Stimulated activated CD4-positive, alpha-beta T cell treated with anti-CD3 and anti-CD28 coated beads, Interleukin-12 subunit alpha, Interleukin-12 subunit beta, amount 100 ng/mL, for 24 hours (primary cell): ENCODE measurements at regions not wholly inside any gene's neighbourhood (a gene's known extent, or its start where the extent isn't known, plus 50 kb on each side); places are given as distances from the start of the nearest gene placed in this dataset.
"Not testable (repeated sequence)": the region's sequence is repeated elsewhere in the genome, so short reads cannot be mapped to it uniquely, and the experiment has no call there.

Experiments
- DNase-seq, 2 experiments: peaks; one replicate each; pipeline ENCODE4 v3.0.0-alpha.2; 2020; ENCODE audit warnings: low read depth in 2 of 2

DNA sequence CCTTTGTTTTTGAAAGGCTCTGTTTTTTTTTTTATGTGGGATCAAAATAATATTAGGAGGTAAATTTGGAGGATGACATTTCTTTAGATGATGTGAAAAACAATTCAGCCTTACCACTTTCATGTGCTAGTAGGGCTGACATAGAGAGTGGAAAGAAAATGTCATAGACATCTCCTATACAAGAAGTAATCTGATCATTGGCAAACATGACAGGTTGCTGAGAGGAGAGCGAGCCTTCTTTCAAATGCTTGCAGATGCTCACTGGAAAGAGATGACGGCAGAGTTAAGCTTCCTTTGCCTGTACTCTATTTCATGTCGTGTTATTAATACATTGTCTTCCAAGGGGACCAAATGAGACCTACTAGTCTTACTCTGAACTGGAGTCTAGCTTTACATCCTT, 160.1 kb upstream of the DAP start:
- DNase-seq: no peak

DNA sequence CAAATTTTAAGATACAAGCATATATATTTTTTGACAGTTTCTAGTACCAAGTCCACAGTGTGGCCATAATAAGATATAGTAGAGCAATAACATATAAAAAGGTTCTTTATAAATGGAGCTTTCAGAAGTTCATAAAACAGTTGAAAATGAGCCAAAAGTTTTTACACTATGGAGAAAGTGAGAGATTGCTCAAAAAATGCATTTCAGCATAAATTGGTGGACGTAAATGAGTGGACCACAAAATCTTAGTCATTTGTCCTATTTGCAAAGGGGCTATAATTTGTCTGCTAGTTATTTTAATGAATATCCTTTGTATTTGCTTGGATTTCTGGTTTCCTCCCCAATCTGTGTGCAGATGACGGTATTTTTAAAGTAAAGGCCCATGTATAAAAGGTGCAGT, 159.4 kb upstream of the DAP start:
- no peak for DNase-seq

DNA sequence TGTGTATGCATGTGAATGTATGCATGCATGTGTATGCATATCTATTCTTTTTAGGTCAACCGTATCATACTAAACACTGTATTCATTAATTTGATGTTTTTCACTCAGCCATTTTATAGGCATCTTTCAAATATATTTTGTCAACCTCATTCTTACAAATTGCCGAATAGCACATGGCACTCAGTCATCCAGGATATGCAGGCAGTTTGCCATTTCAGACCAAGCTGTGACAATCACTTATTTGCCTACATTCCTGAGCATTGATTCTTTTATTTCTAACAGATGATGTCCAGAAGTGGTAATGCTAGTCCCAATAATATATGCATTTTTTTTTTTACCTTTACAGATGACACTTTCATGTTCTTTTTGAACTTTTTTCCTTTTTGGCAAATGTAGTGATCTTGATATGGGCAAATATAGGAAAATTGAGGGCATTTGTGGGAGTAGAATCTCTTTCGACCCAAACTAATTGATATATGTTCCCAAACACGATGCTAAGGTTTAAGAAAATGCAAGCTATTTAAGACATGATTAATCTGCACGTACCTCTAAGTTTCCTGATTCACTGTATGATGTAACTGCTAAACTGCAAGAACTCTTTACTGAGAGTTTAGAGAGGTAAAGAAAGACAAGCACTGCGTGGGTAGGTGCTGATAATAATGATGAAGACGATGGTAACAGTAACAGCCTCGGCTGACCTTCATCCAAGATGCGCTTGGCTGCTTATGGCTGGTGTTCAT, 153.9 kb upstream of the DAP start:
- DNase-seq: no peak

- no peak for DNase-seq
Measured at GRCh38 chr5:10913841-10914240, 152.8 kb upstream of the DAP start.

DNA sequence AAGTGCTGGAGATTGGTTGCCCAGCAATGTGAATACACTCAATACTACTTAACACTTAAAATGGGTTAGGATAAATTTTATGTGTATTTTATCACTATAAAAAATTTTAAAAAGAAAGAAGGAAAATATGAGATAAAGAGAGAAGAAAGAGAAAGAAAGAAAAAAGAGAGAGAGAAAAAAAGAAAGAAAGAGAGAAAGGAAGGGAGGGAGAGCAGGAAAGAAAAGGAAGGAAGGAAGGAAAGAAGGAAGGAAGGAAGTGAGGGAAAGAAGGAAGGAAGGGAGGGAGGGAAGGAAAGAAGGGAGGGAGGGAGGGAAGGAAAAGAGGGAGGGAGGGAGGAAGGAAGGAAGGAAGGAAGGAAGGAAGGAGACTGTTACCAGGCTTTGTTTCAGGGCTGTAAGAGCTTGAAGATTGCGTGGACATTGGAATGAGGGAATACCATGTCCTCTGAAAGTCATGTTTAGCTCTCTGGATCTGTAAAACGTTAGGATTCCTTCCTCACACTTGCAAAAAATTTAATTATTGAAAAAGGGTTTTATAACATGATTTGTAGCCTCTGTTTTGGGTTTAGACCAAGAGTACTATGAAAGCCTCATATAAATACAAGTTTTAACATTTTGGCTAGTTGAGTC, 152.3 kb upstream of the DAP start:
- DNase-seq: no peak

GRCh38 chr5:10912435-10912834, 151.4 kb upstream of the DAP start:
- DNase-seq: no peak

- no peak for DNase-seq
Measured at GRCh38 chr5:10910261-10910660, 149.2 kb upstream of the DAP start.

DNA sequence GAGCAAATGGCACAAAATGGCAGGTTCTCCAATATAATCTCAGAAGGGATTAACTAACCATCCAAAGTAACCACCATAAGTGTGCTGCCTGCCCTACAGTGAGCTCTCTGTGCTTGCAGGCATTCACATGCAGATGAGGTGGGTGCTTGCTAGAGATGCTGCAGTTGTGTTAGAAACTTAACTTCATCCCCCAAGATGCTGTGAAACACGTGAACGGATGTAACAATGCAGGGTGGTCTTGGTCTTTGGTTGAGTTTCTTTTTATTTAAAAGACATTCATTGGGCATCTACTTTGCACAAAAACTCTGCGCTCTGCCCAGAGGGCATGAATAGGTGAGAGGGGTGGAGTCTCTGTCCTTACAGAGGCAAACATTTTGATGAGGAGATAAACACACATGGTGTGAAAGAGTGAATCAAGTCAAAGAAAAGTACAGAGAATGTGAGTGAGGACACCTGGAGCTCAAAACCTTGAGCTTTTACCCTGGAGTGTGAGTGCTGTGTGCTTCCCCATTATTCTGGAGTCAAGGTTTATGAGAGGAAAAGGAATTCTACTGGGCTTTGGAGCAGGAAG, 143.9 kb upstream of the DAP start:
- no peak for DNase-seq

- no peak for DNase-seq
Measured at GRCh38 chr5:10903786-10904560, 142.9 kb upstream of the DAP start.

DNA sequence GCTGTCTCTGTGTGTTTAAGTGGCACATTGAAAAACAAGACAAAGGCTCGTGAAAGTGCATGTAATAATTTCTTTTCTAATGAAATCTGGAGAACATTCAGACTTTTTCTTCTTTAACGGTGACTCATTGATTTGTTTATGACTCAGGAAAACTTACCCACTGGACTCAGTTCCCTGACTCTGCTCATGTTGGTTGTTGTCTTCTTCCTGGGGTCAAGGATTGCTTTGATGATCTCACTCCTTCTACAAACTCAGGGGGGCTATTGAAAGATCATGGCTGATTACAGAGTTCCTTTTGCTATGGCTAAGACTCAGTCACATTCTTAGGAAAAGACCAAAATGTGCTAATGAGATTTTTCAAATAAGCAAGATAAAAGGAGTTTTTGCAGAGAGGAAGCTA, 141.1 kb upstream of the DAP start:
- no peak for DNase-seq

DNA sequence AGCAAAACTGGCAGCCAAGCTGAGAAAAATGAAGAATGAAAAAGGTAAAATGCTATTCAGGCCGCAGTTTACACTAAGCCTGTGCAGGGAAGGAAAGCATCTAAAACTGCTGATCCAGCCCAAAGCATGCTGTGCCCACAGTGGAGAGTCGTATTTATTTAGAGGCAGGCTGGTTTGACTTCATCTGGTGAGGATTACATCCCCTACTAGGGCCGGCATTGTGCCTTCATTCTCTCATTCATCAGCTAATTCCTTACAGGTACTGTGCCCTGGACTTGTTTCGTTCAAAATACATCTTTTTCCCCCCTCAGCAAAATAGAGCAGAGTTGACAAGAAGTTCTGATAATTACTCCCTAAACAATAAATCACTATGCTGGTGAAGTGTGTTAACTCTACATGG, 137.5 kb upstream of the DAP start:
- DNase-seq: no peak

DNA sequence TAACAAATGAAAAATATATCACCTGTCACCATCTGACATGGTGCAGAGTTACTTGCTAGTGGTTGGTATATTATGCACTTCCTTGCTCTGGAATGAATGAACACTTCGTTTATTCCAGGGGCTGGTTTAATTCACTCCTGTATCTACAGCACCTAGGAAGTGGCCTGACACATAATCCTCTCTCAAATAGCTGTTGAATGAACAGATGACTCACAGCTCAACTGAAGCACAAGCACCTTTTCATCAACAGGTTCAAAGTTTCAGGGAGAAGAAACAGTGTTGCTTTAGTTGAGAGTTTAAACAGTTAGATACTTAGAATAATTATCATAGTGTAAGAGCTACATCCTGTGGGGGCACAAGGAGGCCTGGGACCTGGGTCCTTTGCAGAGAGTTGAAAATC, 135.0 kb upstream of the DAP start:
- DNase-seq: no peak

DNA sequence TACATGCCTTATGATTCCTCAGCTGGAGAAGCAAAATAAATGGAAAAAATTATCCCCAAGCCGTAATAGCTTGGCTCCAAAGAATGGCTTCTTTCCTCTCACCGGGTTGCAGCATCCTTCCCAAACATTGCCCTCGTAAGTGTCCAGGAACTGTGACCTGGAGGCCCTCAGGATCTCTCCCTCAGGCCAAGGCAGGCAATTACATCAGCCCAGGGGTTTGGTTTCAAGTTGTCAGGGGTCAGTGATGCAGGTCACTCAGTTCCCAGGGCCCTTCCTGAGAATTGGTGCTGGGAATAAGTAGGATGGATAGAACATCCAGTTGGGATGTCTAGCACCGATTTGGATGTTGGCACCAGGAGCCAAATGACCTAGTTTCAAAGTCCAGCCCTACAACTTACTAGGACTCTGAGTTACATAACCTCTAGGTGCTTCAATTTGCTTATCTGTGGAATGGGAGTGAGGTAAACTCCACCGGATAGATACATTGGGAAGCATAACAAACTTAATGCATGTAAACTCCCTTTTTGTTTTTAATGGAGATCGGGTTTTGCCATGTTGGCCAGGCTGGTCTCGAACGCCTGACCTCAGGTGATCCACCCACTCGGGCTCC, 133.5 kb upstream of the DAP start:
- DNase-seq: no peak

DNA sequence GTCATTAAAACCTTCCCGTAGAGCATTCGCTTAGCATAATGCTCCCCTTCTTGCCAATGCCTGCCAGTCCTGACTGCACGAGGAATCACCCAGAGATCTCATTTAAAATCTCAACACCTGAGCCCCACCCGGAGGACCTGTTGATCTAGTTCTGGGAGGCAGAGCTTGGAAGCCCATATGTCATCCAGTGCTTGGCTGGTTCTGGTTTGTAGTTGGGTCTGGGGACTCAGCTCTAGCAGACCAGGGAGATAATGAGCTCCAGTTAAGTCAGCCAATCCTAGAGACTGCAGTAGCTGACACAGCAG, 131.8 kb upstream of the DAP start:
- no peak for DNase-seq

GRCh38 chr5:10892147-10892910, 131.3 kb upstream of the DAP start:
- no peak for DNase-seq

- DNase-seq: no peak
Measured at GRCh38 chr5:10891193-10891592, 130.2 kb upstream of the DAP start.

DNA sequence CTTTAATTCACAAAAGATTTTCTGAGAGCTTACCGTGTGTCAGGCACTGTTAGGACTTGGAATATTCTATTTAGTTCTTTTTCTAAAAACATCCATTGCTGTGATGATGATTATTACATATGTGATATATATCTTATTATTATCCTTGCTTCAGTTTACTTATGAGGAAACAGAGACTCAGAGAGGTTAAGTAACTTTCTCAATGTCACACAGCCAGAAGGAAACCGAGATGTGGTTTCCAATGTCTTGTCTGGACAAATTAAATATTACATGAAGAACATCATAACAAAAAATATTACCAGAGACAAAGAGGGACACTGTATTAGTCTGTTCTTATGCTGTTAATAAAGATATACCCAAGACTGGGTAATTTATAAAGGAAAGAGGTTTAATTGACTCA, 125.5 kb upstream of the DAP start:
- no peak for DNase-seq

- no peak for DNase-seq
Measured at GRCh38 chr5:10885026-10885425, 124.0 kb upstream of the DAP start.

DNA sequence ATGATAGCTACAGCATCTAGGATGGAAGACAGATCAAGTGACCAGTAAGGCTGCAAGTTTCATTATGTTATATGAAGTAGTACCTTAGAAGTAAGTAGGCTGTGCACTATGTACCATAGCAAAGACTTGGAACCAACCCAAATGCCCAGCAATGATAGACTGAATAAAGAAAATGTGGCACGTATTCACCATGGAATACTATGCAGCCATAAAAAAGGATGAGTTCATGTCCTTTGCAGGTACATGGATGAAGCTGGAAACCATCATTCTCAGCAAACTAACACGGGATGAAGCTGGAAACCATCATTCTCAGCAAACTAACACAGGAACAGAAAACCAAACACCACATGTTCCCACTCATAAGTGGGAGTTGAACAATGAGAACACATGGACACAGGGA, 122.9 kb upstream of the DAP start:
- not testable (repeated sequence) for DNase-seq

GRCh38 chr5:10880934-10881333, 119.9 kb upstream of the DAP start:
- no peak for DNase-seq

GRCh38 chr5:10876996-10877395, 116.0 kb upstream of the DAP start:
- DNase-seq: not testable (repeated sequence)
